BJ (cell line): ENCODE measurements at regions not wholly inside any gene's neighbourhood (a gene's known extent, or its start where the extent isn't known, plus 50 kb on each side); places are given as distances from the start of the nearest gene placed in this dataset.

Experiments used
- CTCF ChIA-PET: fragments of 350-600 bp; formaldehyde crosslinking; extraction: SDS; loops from one replicate; lab custom pipeline; 2021; ENCODE audit warnings: antibody characterized with exemption, inconsistent platforms; lab: Yijun Ruan, JAX
- POLR2A ChIA-PET: fragments of 300-600 bp; sonication (Branson Sonifier 250); formaldehyde crosslinking; extraction: SDS; loops from one replicate; lab custom pipeline; 2021; ENCODE audit warnings: antibody characterized with exemption; lab: Charles Lee
- DNase-seq: peaks from one replicate; pipeline ENCODE4 v3.0.0-alpha.2; 2011; ENCODE audit warnings: low read depth
- H3K27me3 ChIP-seq: 2 replicates; pipeline ENCODE4 v1.6.0; 2011; ENCODE audit warnings: low read length; ENCODE audit not compliant: control insufficient read depth, insufficient read depth
- H3K36me3 ChIP-seq: 2 replicates; pipeline ENCODE4 v1.5.1; 2011; ENCODE audit warnings: low read length; ENCODE audit not compliant: control insufficient read depth, insufficient read depth
- H3K4me3 ChIP-seq: 2 replicates; pipeline ENCODE4 v1.5.1; 2011; ENCODE audit warnings: low read depth, mild to moderate bottlenecking, control low read depth, low read length
- CTCF ChIP-seq: IDR thresholded peaks from 2 replicates; pipeline ENCODE4 v1.5.1; 2011; ENCODE audit warnings: low read depth, mild to moderate bottlenecking, control low read depth, inconsistent platforms, low read length, moderate library complexity; ENCODE audit not compliant: insufficient read depth

DNA sequence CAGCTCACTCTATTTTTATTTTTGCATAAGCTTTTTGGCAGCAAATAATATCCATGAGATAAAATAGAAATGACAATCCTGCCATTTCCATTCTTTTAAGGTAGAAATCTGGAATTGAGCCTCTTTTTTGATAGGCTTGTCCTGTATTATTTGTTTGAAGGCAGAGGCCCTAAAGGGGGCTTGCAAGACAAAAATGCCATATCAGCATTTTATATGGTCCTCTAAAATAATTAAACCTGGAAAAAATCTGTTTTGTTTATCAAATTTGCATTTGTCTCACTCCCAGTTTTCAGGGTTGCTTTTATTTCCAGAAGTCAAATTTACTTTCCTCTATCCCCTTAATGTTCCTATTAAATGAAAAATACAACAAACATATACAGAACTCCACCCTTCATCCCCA, 134.9 kb upstream of the GAP43 start:
- no peaks in the 10 kb centered on the region for H3K36me3 ChIP-seq
- TF ChIP-seq CTCF: no peak
- DNase-seq: no peak
- no peak overlapping the region for H3K4me3 ChIP-seq
- POLR2A ChIA-PET: no interaction called here
- CTCF ChIA-PET: no interaction called here
- 0 out of 2 replicates have a peak, but pooled peaks cover 1% of the 10 kb centered on the region for H3K27me3 ChIP-seq

DNA sequence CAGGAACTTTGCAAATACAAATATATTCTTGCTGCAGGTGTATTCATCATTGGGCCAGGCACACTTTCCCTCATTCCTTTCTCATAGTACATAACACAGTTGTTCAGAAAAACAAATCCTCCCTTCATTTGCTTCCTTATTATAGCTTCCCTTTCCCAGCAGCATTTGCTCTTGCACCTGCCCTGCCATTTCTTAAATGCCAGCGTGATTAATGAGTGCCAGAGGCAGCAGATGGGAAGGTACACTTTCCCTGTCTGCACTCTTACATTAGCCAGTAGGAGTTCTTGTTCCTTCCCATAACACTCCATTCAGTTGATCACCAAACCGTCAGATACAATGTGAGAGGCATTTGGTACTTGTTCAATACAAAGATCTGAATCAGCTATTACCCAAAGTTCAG, 128.5 kb upstream of the GAP43 start:
- Histone ChIP-seq H3K36me3 (no peaks in the 10 kb centered on the region), H3K4me3 (no peak overlapping the region), H3K27me3 (0 out of 2 replicates have a peak, but pooled peaks cover 1% of the 10 kb centered on the region)
- ChIA-PET CTCF (no interaction called here), POLR2A (no interaction called here)
- TF ChIP-seq CTCF: no peak
- DNase-seq: no peak

DNA sequence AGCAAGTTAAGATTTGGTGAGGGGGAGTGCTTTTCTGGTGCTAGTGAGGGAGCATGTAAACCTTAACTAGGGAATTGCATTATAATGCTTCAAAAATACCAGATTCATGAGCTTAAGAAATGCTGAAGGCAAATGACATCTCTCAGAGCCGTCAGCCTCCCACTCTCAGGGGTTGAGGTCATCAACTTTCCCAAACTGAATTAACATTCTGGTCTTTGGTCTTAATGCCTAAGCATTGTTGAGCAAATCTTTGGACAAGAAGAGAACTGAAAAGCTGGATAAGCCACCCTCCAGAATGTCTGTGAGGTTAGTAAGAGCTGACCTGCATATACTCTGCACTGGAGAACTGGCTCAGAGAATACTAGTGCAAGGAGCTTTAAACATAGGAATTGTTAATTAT, 124.9 kb upstream of the GAP43 start:
- ChIA-PET CTCF (no interaction called here), POLR2A (no interaction called here)
- no peak for DNase-seq
- TF ChIP-seq CTCF: no peak
- Histone ChIP-seq H3K4me3 (no peak overlapping the region), H3K36me3 (no peaks in the 10 kb centered on the region), H3K27me3 (no peaks in the 10 kb centered on the region)

DNA sequence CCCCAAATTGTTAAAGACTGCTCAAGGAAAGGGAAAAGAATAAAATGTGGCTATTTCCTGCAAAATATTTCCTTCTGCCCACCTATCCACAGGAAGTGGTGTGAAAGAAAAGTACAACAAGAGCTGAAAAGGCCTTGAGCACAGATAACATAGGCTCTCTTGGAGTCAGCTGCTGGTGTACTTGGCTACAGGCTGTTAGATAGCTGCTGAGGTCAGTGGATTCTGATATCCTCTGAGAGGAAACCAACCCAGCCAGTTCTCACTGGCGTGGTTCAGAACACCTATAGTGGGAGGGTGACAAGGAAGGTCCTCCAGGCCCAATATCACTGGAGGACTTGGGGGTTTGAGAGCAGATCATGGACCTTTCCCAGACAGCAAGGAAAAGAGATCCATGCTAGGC, 124.4 kb upstream of the GAP43 start:
- no peak for DNase-seq
- TF ChIP-seq CTCF: no peak
- Histone ChIP-seq H3K27me3 (no peaks in the 10 kb centered on the region), H3K36me3 (no peaks in the 10 kb centered on the region), H3K4me3 (no peak overlapping the region)
- POLR2A ChIA-PET: no interaction called here
- CTCF ChIA-PET: no interaction called here

DNA sequence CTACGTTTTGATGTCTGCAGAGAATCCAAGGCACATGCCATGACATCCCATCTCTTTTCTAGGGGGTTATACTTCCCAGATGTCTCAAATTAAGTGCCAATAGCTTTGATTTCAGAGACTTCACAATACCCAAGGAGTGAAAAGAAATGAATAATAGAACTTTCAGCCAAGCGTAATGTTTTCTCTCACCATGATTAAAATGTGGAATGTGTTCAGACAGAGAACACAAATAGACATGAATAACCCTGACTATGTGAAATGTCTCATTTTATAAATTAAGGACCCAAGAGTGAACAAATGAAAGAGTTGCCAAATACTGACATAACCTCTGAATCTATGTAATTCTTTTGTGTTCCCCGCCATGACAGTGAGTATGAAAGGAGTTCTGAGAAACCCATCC, 123.6 kb upstream of the GAP43 start:
- H3K27me3 ChIP-seq: no peaks in the 10 kb centered on the region
- H3K36me3 ChIP-seq: no peaks in the 10 kb centered on the region
- ChIA-PET POLR2A (no interaction called here), CTCF (interaction anchor here (0.6 kb wide), 1 partner anchor 1346 kb away, joined by 3 read pairs; no protein-coding TSS in a partner anchor)
- no peak for TF ChIP-seq CTCF
- no peak for DNase-seq
- no peak overlapping the region for H3K4me3 ChIP-seq
